Nucleus accumbens (tissue), 56 donors: ENCODE measurements at regions not wholly inside any gene's neighbourhood (a gene's known extent, or its start where the extent isn't known, plus 50 kb on each side); places are given as distances from the start of the nearest gene placed in this dataset.
"Not testable (repeated sequence)": the region's sequence is repeated elsewhere in the genome, so short reads cannot be mapped to it uniquely, and the experiment has no call there.

Experiments used
- DNase-seq, 56 donors: peaks; one replicate each; lab custom pipeline; 2025; lab: John Stamatoyannopoulos, UW

DNA sequence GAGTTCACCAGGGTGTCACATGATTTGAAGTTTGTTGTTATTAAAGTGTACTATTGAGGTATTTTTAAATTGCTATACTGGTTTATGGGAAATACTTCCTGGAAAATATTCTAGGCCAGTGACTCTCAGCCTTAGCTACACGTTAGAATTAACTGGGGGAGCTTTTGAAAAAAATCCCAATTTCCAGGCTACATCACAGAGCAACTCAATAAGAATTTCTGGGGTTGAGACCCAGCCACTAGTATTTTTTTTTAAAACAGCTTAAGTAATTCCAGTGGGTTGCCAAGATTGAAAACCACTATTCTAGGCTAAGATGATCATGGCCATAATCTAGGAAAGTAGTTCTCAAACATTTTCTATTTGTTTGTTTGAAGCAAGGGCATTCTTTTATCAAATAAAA, 142.9 kb upstream of the GRIA1 start:
- DNase-seq: no peak

DNA sequence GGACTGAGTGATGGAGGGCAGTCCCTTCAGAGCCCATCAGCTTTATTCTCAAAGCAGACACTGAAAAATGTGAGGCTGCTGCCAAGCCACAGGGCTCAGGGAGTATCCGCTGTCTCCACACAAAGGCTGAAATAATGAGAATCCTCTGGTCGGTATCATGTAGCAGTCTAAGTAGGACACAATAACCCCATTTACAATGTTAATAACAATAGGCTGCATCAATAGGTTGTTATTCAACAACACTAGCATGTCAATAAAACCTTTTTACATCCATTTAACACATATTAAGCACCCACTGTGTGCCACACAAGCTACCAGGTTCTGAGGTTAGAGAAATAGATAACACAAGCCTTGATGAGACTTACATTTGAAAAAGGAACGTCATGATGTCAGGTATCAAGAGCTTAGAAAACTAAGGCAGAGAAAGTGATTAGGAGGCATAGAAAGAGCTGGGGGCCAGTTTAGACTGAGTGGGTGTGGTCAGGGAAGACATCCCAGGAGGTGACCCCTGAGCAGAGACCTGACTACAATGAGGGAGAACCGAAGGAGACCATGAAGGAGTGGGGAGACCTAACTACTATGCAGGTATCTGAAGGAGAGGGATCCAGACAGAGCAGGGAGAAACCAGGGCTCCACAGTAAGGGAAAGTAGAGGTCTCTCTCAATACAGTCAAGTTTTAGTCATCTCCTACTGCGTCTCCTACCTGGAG, 140.1 kb upstream of the GRIA1 start:
- DNase-seq: no peak

DNA sequence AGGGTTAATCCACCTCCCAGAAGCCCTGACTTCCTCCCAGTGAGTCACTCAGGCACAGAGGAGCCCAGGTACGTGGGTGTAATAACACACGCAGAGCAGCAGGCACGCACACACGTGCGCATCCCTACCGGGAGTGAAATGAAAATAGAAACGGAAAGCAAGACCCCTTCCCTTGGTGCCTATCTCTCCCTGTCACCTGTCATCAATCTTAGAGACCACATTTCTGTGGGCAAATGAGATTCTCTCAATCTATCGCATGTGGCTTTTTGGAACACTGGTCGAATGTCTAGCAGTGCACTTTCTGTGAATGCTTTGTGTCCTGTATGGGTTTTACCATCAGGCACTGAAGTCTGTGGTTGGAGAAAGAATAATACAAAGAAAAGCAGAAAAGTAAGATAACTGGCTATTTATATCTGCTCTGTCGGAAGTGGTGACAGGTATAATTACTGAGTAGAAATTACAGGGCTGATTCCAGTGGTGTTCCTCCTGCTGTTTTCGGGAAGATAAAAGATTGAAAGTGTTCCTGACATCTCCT, 137.7 kb upstream of the GRIA1 start:
- DNase-seq: peak in 34 of 56 donors; percentile 1 to 53 (median 14)

DNA sequence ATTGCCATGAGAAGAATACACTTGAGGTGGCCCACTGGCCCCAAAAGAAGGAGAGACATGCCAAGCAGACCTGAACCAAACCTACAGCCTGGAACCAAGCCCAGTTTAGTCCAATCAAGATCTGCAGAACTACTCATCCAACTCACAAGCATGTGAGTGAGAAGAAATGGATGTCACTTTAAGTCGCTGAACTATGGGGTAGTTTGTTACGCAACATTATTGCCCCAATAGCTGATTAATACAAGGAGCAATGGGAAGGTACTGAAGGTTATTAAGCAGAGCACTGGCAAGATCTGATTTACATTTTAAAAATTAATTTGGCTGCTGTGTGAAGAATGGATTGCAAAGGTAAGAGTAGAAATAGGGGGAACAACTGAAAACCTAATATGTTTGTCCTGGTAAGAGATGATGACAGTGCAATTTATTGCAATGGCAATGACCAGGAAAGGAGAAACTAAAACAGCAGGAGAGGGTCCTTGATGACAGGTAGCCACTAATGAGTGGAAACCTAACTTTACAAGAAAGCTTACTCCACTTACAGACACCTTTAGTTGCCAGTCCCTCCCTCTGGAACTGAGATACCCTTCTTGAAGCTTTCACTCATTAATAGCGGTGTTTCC, 132.9 kb upstream of the GRIA1 start:
- DNase-seq: no peak

DNA sequence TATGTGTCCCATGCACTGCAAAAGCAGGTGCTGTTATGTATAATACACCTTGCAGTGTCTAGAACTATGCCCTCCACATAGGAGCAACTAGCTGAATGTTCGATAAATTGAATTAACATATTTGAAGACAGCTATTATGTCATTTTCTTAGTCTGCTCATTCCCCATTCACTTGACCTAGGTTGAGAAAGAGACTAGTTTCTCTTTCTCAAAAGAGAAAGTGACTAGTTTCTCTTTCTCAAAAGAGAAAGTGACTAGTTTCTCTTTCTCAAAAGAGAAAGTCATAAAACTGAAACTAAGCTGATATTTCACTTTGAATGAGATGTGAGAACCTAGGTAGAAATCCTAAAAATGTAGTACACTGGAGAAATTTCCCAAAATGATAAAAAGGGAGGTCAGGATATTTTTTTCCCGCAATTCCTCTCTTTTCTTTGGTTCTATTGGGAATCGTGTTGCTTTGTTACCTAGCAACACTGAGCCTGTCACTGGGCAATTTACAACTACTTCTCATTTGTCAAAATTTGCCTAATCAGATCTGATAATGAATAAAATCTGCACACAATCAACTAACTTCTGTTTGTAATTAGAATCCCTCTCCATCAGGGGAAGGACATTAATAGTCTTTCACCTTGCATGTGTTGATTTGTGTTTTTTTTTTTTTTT, 132.0 kb upstream of the GRIA1 start:
- no peak for DNase-seq

DNA sequence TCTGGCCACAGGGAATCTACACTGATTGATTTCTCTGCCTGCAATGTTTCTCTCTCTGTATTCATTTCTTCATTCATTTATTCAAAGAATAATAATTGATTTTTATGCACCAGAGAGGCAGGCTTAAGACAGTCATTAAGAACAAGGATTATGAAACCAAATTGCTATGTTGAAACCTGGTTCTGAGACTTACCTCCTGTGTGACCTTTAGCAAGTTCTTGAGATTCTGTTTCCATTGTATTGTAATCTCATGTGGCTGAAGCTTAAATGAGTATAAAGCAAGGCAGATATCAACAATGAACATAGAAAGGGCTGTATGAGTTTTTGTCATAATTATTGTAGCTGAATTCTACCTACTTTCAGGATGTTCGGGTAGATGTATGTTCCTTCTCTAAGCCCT, 129.6 kb upstream of the GRIA1 start:
- DNase-seq: no peak

DNA sequence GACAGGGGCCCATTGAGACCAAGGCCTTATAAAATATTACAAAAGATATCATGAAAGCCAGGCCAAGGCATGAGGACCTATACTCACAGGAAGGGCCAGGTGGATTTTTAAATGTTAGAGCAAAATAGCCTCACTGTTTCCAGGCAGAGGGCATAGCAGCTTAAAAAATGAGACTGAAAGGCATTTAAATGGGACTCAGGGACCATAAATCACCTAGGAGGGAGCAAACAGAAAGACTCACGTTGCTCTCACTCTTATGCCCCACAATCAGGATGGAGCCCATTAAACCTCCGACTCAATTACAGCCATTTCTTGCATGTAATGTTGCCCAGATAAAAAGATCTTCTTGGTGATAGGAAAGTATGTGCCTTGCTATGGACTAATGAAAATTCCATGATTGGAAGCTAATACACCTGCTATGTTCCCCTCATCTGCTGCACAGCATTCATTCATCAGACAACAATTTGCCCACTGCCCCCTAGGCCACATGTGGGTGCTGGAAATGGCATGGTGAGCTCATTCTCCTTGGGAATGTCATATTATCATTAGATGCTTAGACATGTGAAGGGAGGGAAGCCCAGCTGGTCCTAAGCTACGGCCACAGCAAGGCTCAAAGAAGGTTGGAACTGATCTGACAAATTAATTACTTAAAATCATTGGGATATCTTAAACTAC, 128.6 kb upstream of the GRIA1 start:
- no peak for DNase-seq

DNA sequence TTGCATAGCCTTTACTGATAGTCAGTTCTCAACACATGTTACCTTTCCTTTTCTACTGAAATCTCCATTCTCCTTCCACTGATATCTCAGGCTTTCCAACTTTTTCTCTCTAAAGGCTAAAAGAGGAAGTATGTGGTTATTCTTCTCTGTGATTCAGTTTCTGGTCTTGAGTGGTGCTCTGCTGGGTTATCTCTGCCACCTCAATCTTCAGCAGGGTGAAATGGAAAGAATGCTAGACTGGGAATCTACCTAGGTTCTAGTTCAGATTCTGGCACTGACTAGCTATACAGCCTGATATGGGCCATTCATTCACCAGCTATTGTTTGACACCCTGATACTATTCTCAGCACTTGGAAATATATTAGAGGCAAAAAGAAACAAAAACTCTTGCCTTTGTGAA, 124.9 kb upstream of the GRIA1 start:
- DNase-seq: no peak

DNA sequence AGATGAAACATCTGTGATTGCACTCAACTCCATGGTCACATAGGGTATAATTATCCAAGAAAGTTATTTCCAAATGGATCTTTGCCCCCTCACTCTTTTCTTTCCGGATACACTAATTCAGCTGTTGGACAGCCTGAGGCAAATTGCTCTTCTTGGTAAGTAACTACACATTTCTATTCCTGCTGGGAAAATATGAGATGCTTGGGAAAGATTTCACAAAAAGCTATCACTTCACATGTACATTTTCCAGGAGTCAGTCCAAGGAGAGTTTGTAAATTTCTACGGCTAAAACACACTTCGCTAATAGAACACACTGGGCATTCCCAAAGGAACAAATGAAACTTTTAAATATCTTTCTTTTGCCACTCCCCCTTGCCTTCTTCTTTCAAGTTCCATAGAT, 123.0 kb upstream of the GRIA1 start:
- no peak for DNase-seq

DNA sequence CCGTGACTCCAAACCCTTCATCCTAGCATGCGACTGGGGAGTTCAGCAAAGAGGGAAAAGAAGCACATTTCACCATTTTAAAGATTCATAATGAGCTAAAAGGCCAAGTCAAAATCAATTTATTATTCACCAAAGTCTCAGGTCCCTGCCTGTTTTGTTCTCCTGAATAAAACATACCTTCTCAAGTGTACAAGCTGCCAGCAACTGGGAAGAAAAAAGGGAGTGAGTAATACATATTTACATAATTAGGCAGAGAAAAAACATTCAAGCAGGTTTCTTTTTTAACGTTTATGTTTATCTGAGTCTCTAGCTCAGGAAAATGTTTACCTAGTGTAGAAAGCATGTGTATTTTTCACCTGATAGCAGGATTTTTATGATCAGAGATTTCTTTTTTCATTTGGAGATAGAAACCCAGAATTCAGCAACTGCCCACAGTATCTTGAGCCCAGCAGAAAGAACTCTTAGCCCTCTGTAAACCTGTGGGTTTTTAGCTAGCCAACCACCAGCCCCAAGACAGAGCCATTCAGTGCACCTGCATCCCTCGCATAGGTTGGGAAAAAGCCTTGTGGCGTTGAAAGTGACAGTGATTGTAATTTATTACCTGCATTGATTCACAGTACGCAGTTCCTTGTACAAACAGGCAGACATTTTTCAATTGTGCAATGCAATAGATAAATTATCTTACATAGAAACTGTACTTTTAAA, 117.9 kb upstream of the GRIA1 start:
- no peak for DNase-seq

DNA sequence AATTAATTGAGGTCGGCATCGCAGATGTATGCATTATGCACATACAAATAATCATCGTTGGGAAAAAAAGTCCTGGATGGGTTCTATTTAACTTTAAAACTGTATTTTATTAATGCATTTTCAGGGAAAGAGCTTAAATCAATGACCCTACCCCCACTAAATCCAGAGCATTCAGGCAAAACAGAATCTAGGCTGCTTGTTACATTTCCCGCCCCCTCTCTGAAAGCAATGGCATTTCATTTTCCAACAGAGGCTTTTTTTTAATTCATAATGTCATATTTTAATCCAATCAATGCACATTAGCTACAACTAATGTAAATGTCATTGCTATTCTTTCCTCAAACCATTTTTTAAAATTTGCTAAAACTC, 117.4 kb upstream of the GRIA1 start:
- no peak for DNase-seq

DNA sequence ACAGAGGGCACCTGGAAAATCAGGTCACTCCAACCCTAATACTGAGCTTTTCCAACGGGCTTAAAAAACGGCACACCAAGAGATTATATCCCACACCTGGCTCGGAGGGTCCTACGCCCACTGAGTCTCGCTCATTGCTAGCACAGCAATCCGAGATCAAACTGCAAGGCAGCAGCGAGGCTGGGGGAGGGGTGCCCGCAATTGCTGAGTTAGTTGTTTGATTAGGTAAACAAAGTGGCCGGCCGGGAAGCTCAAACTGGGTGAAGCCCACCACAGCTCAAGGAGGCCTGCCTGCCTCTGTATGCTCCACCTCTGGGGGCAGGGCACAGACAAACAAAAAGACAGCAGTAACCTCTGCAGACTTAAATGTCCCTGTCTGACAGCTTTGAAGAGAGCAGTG, 108.8 kb upstream of the GRIA1 start:
- not testable (repeated sequence) for DNase-seq

DNA sequence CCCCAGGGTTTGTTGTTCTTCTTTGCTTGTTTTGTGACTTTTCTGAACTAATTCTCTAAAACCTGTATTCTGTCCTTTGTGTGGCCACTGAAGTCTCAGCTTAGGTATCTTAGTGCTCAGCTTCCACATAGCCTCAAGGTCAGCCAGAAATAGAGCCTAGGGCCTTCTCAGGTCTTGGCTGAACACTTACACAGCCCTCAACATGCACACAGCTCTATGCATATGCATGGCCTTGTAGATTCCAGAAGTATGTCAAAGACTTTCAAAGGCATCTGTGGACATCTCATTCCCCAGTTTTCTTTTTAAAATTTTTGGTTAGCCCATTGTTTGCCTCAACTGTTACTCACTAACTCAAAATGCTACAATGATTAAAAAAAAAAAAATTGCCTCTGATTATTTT, 99.9 kb upstream of the GRIA1 start:
- DNase-seq: no peak

DNA sequence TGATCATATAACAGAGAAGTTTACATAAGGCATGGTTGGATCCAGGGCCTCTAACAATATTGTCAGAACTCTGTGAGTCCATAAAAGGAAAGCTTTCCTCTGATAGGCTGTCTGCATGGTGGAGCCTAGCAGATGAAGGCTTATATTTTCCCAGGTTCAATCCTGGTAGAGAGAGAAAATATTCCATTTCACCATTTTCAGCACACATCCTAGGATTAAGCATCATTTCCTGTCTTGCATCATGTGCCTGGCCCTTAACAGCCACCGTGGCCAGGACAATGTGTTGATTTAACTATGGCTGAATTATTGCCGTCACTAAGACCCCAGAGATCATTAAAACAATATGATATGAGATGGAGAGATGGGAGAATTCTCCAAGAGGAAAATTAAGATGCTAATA, 90.9 kb upstream of the GRIA1 start:
- no peak for DNase-seq

DNA sequence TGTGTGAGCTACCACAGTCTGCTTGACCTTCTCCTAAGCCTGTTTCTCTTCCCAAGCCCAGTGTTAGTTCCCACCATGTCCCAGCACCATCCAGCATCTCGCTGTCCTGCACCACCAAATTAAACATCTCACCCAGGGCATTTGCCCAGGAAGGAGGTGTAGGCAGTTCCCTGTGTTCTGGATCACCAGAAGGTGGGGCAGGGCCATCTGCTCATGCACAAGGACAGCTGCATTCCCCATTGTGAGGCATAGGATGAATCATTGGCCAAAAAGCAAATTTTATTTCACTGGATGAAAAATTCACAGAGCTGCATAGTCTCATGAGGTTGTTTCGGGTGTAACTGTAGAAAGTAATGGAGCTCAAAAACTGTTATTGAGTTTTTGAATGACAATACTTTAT, 89.5 kb upstream of the GRIA1 start:
- DNase-seq: no peak

DNA sequence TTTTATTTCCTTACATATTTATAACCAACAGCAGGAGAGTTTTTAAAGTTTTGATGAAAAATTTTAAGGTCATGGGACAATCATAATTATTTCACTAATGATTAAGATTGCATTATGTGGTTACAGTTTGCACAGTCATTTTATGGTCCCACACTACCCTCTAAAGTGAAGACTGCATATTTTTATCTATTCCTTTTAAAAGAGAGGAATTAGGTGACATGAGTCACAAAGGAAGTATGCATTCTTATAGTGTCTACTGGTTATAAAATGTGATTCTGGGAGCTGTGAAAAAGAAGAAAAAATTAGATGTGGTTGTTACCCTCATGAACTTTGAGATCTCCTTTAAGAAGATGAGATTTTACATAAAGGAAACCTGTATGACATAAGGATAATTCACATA, 87.9 kb upstream of the GRIA1 start:
- DNase-seq: no peak

DNA sequence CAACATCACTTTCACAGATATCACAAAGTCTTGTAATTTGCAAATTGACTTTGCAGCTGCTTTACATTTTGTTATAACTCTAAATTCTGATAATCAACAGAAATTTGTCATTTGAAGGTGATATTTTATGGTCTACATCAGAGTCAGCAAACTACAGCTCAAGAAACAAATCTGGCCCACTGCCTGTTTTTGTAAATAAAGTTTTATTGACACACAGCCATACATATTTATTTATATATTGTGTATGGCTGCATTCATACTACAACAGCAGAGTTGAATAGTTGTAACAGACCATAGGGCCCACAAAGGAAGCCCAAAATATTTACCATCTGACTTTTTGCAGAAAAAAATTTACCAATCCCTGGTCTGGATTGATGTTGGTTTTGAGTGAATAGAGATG, 87.0 kb upstream of the GRIA1 start:
- DNase-seq: no peak

DNA sequence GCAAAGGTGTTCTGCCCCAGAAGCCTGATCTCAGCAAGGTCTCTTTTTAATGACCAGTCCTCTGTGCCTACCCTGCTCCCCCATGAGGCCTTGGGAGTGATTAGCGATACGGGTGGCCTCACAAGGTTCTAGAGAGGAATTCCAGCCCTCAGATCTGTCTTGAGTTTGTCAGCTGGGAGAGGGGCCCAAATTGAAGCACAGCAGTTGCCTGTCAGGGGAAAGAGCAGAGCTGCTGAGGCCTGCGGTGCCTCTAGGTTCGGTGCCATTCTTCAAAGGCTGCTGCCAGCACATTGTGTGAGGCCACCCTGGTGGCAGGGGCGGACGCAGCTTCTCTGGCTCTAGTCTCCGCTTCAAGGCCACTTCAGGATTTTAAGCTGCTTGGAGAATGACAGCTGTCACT, 85.7 kb upstream of the GRIA1 start:
- no peak for DNase-seq

DNA sequence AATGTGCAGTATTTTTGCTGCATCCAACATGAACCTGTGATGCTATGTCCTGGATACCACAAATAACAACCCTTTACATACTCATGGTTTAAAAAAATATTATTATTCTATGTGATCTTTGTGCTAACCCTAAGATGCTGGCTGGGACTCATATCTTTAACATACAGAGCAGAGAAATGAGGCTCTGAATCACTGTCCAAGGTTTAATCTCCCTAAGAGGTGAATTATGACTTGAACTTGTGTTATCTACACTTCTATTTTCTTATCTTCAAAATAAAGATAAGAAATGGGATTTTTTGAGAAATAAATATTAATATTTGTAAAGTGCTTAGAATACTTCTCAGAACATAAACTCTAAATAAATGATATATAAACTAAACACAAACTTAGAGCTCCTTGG, 68.8 kb upstream of the GRIA1 start:
- DNase-seq: no peak

DNA sequence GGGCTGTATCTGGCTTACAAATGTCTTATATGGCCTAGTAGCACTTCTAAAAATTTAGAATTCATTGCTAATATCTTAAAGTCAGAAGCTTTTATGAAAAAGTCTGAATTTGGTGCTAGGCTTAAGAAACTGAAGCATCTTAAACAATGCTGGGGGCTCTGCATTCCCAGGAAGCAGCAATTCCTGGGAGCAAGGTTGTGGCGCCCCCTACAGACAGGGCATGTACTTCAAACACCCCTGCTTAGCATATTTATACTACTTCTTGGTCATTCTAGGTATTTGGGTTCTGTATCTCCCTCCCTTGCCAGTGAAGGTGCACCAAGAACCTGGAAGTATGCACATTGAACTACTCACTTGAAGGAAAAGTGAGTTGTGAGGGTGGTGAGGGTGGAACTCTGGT, 64.6 kb upstream of the GRIA1 start:
- DNase-seq: no peak
